GOT3 (cell line): ENCODE measurements at regions not wholly inside any gene's neighbourhood (a gene's known extent, or its start where the extent isn't known, plus 50 kb on each side); places are given as distances from the start of the nearest gene placed in this dataset.

Experiments
- DNase-seq: peaks from one replicate; lab custom pipeline; 2025; ENCODE audit warnings: mixed read lengths; lab: John Stamatoyannopoulos, UW

DNA sequence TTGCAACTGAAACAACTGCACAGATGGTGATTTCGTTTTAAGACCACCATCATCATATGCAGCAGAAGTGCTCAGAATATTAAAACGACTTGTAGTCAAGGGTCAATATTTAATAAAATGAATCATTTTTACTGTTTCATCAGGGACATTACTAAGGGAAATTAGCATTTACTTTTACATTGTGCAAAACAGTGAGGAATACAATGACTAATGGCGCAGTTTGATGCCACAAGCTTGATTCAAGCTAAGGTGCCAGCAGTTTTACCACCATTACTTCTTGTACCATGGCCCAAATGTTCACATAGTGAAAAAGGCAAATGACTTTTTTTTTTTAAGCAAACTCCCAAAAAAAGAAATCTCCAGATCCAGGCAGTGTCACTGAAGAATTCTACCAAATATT is 277.4 kb upstream of the CHRNA7 start:
- DNase-seq: no peak

DNA sequence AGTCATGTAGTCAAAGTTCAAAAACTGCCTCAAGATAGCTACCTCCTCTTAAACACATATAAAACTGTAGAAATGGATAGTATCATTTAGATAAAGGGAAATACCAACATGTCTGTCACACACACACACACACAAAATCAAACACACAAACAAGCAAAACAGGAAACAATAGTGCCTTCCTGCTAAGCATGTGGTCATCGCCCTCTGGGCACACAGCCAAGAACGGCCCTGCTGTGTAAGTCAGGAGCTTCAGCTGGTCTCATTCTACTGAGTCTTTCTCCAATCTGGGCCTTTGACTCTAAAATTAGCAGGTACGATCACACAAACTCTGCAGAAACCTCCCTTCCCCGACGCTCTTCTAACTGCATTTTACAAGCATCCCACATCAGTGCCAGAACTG is 272.2 kb upstream of the CHRNA7 start:
- DNase-seq: no peak

DNA sequence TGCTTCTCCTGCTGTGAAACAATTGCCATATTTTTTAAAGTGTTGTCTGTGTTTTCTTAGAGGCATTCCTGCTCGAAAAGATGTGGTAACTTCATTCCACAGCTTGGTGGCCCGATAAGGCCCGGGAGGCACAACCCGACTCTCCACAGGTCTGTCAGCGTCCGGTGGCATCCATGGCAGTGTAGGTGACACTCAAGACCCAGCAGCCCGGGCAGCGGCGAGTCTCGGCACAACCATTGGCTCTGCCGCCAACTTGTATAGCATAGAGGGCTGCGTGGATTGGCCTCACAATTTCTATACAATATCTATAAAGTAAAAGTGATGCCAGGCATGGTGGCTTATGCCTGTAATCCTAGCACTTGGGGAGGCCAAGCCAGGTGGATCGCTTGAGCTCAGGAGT is 262.3 kb upstream of the CHRNA7 start:
- no peak for DNase-seq

DNA sequence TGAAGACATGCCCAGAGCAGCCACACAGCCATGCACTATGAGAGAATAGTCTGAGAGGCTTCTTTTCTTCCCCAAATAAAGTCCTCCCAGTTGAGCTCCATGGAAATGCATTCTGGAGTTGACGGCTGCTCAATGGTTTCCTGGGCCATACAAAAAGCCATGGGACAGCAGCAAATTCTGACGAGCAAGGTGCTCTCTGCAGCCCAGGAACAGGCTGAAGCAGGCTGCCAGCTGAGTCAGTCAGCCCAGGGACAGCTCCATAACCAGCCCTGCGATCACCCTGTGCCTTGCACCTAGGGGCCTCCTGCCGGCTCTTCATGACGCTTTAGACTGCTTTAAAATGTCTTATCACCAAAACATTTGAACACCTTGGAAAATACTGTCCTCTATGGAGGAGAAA is 256.3 kb upstream of the CHRNA7 start:
- DNase-seq: no peak

DNA sequence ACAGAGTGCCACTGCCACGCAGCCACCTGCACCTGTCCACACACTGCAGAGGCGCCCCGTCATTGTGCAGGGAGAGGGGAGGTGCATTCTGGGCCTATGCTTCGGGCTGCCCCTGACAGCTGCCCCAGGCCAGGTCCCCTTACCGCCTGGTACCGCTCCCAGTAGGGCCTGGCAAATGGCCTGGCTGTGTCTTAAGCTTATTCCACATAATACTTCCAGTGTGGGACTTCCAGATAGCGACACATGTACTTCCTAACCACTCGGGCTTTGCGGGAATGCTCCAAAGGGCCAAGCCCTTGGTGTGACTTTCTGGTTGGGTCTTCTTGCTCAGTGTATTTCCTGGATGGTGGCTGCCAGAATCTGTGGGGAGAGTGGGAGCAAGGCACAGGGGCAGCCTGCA is 254.3 kb upstream of the CHRNA7 start:
- no peak for DNase-seq

DNA sequence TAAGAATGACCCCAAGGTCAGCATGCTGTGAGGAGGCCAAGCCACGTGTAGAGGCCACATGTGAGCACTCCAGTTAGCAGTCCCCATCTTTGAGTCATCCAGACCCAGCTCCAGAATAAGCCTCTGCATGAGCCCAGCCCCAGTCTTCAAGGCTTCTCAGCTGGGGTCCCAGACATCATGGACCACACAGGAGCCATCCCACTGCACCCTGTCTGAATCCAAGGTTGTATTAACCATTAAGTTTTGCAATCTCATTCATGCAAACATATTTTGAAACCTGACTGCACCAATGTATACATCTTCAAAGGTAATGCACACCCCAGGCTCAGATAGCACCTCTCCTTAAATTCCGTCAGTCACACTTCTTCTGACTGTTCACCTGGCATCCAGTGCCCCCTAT is 249.1 kb upstream of the CHRNA7 start:
- no peak for DNase-seq

DNA sequence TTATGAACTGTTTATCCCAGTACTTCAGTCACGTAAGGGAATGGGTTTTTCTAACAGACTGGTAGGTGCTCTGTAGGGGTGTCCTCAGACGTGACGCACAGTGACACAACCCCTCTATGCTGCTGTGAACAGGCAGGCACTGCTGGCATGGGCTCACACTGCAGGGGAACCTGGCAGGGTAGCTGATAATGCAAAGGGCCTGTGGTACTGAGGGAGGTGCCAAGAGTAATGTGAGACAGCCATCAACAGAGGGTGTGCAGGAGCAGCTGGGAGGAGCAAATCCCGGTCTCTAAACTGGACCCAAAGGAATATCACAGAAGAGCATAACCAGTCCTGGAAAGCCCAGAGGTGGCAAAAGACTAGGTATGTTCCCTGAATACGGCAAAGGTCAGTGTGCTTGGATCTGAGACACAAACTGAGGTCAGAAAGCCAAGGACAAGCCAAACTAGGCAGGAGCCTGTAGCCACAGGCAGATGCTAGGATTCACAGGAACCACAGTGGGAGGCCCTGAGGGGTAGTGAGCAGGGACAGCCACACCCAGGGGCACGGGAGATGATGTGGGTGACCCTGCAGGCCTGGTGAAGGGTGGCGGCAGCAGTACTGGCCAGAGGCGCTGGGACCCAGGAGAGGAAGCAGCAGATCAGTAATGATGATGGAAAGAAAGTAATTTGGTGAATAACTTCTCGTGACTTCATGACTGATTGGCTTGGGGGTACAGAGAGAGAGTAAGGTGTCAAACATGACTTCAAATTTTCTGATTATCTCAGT is 248.1 kb upstream of the CHRNA7 start:
- DNase-seq: no peak

DNA sequence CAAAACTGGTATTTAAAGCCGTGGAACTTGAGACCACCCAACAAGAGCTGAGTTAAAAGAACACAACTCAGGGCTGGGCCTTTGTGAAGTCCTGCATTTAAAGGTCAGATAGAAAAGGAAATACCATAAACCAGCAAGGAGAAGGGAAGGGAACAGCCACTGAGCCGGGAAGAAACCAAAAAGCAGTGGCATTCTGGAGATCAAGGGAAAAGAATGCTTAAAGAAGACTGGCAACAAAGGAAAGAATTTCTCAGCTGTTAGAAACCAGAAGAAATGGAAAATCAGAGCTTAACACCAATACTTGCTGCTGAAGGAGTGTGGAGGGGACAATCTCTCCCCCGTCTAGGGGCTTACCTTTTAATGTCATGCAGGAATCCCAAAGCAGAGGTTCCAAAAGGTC is 247.4 kb upstream of the CHRNA7 start:
- DNase-seq: no peak

DNA sequence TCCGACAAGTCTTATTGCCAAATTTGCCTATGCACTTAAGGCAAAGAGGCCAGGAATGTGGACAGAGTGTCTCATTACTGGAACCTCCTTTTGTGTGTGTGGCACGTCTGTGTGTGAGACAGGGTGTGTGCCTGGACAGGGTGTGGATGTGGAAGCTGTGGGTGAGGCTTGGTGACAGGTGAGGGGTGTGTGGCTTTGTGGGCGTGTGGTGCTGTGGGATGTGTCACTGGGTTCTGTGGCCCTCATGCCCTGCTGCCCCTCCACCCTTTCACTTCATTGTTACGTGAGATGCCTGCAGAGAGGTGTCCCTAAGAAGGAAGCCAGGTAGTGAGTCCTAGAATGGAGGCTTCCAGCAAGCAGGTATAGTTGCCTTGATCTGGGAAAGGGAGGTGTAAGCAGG is 244.0 kb upstream of the CHRNA7 start:
- no peak for DNase-seq

DNA sequence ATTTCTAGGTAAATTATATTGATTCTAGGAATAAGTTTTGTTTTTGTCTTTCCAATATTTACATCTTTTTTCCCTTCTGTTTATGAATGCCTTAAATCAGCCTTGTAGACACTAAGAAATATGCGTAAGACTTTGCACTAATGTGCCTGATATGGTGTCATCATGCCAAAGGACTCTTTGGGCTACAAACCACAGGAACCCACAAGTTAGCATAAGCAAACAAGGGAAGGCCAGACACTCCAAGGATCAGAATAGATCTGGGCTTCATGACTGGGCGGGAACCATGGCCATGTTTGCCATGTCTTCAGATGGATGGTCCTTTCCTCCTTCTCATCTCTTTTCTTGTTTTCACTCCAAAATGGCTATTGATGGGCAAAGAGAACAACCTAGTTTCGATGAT is 242.2 kb upstream of the CHRNA7 start:
- DNase-seq: no peak

DNA sequence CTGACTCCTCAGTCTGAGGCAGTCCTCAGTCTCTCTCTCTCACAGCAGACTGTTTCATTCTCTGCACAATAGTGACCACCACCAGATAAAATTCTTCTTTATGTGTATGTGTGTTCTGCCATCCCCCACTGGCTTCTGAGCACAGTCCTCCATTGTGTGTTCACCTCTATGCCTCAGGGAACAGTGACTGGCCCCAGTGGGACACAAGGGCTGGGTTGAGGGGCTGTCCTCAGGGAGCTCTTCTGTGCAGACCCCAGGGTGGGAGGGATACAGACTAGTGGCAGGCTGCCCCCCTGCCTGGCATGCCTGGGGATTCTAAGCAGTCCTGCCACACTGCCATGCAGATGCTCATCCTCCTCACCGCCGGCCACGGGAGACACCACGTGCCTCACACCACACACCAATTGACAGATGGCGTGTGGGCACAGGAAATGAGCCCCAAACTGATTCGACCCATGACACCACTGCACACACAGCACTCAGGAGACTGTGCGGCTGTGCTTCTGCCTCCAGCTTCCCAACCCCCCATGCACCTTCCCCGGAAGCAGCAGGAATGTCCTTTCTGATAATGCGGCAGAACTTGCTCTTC is 237.6 kb upstream of the CHRNA7 start:
- no peak for DNase-seq

DNA sequence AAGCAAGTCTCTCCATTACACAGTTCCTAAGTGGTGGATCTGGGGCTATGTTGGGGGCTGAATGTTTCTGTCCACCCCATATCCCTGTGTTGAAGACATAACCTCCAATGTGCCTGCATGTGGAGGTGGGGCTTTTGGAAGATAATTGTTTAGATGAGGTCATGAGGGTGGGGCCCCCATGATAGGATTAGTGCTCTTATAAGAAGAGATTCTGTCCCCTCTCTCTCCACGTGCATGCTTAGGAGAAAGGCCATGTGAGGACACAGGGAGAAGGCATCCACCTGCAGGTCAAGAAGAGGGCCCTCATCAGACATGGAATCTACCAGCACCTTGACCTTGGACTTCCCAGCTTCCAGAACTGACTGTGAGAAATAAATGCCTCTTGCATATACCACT is 231.0 kb upstream of the CHRNA7 start:
- no peak for DNase-seq

DNA sequence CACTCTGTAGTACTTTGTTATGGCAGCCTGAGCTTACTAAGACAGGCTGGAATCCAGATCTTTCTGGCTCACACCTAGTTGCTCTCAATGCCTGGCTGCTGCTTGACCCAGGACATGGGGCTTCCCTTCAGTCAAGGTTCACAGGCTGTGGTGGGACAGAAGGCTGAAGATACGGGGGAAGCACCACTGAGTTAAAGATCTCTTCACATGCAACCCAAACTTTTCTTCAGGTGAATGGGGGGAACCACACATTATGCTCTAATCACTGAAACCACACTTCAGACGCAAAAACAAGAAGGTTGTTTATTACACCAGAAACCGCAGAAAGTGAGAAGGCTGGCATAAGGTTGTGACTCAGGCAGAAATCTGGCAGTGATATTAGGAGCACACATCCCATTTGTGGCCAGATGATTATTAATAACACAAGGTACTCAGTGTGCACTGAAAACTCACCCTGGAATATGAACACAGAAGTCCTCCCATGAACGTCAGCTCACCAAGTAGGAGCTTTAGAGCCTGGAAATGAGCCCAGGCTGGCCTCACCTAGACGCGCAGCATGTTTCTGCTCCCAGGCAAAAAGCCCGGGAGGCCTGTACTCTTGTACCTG is 230.5 kb upstream of the CHRNA7 start:
- DNase-seq: no peak

DNA sequence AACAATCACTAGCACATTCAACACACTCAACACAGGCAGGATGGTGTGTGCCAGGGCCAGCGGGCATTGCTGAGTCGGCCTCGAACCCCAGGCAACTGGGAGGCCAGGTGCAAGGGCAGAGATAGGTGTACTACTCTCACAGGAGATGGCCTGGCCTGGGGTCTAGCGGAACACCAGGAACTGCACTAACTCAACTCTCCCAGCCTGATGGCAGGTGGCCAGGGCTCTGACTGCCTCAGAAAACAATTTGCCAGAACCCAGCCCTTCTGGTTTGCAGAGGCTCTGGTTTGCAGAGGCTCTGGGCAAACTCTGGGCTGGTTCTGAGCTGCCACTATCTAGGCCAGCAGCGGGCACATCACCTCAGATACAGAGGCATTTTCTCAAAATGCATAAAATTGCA is 229.2 kb upstream of the CHRNA7 start:
- no peak for DNase-seq

DNA sequence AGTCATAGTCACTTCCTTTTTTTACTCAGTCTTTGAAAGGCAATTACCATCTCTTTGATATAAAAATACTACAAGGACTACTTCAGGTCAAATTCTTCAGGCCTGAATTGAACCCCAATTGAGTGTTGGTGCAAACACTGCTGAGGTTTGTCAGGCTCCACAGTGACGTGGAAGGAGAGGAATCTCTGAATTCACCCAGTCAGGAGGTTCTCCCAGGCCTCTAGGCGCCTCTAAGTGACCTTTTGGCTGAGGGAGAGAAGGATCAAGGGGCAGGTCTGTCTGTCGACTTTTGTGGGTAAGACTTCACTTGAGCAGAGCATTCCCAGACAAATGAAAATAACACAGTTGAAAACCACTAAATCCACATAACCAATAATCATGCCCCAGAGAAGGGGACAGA is 227.6 kb upstream of the CHRNA7 start:
- DNase-seq: no peak

DNA sequence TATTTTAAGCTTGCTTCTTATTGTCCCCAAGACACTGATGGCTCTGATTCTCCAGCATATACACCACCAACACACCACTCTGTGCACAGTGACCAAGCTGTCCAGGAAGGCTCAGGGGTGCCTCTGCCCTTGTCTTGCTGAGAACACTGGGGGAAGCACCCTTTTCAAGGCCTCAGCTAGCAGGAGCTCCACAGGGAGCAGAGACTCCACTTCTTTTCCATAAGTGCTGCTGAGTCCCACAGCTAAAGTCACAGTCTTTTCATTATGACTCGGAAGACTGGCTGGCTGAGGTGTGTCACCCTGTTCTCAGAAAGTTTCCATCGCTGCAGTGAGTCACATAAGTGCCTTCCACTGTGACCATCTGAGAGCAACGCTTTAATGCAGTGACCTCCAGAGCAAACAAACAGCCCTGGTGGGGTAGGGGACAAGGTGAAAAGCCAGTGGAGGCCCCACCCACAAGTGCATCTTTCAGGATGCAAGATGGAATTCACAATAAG is 226.9 kb upstream of the CHRNA7 start:
- DNase-seq: no peak

DNA sequence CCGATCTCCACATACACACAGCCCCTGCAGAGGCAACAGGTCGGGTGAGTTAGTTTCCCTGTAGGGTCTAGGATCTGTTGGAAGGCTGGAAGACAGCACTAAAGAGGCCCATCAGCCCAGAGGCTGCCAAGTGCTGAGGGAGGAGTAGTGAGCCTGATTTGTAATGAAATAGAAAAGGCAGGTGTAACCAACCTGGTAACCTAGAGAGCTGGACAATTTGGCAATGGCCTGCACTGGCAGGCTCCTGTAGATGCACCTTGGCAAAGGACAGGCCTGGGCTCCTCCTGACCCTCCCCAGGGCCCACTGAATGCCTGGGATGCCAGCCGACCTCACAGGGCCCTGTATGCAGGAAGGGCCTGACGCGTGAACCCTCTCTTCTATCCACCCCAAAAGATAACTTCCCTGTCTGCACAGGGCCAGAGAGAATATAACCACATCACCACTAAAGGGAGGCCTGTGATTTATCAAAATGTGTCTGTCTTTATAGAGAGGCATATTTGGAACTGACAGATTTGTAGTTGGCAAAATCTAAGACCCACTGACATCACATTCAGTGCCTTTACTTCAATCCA is 225.1 kb upstream of the CHRNA7 start:
- DNase-seq: no peak

DNA sequence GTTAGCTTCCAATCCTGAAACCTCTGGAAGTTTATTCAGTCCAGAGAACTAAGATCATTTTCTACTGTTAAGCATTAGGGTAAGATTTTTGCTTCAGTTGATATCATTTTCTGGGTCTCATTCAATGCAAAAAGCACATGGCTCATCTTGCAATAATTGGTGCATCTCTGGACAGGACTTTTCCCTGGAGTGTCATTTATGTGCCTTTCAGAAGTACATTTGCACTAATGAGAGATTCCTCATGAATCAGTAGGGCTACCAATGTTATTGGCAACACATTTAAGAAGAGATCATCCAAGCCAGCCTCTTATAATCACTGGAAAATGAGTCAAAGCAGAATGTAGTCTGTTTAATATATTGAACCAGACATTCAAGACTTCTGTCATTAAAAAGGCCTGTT is 224.2 kb upstream of the CHRNA7 start:
- DNase-seq: no peak

DNA sequence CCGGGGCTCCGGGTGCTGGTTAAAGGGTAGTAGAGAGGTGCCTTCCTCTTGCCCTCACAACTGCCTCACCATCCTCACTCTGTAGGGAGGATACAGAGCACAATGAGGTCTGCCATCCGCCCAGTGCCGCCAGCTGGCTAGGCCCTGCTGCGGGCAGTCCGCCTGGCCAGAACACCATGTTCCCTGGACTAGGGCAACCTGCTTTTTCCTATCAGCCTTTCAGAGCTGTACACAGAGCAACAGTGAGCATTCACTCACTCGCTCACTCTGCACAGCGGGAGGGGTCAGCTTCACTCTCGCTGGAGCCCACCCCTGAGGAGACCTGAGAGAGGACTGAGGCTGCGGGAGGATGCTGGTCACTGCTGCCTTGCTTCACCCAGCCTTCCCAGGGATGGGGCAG is 218.7 kb upstream of the CHRNA7 start:
- DNase-seq: no peak

DNA sequence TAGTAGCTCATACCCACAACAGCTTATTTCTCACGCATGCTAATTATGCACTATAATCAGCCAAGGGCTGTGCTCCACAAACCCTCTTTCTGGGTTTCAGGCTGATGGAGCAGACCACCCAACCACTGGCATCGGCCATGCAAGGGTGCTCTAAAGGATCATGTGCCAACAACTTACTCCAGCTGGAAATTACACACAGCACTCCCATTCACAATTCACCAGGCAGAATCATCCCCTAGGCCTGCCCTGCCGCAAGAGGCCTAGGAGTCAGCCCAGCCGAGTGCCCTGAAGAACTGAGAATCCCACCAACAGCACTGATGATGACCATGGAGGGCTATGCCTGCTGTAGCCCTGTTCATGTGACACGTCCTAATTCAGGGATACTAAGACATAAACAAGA is 216.2 kb upstream of the CHRNA7 start:
- DNase-seq: no peak

DNA sequence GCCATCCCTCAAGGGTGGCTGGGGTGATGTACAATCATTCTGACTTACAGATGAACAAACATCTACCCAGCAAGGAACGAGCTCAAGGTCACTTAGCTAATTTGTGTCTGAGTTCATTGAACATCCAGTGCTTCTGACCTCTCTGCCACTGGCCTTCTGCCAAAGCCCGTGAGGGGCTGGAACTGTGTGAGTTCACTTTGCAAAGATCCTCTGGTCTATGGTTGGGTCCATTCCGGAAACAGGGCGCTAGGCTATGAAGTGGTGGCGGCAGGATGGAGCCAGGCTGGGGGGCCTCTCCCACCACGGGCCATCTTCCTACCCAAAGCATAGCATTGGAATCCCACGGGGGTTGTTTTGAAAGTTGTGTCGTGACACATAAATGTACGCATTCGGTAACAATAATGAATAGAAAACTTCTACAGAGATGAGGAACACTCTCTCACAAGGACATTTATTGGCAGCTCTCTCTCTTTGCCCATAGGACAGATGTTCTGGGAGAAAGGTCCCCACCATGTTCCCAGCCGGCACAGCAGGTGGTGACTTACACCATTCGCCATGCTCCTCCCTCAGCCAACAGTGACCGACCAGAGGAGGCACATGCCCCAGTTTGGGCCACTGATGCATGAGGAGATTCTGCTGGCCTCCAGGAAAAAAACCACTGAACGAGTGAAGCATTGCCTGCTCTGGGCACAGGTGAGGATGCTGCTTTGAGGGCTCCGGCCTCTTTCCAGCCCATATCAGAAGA is 214.7 kb upstream of the CHRNA7 start:
- DNase-seq: no peak

DNA sequence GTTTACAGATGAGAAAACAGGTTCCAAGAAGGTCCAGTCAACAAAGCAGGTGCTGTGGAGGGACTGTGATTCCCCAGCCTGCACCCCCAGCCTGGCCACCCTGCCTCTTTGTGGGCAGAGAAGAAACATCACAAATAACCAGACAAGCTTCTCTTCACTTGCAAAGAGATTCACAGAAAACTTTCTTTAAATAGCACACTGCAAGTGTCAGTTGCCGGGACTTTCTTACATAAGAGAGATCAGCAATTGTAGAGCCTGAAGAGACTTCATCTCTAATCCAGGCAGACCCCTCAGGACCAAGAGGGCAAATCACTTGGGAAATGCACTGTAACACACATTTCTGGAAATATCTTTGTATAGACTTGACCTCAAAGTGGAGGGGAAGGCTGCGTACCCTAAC is 207.9 kb upstream of the CHRNA7 start:
- no peak for DNase-seq

DNA sequence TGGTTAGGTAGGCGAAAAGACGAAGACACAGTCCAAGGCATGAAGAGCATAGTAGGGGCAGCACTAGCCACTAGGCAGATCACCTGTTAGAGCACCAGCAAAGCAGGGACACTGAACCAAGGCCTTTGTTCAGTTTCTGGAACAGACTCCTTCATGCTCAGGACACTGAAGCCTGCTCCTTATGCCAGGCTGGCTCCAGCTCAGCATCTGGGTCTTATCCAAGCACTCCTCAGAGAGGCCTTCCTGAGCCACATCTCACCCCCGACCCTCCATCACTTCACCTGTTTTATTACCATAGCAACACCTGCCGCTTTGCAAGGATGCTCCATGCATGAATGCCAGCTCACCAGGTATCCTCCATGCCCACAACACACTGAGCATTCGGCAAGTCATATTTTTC is 206.3 kb upstream of the CHRNA7 start:
- DNase-seq: no peak
